IPS-11a (cell line): ENCODE measurements at regions not wholly inside any gene's neighbourhood (a gene's known extent, or its start where the extent isn't known, plus 50 kb on each side); places are given as distances from the start of the nearest gene placed in this dataset.

Source experiments
- H3K4me3 ChIP-seq: one replicate; pipeline ENCODE4 v1.5.1; 2013; ENCODE audit warnings: low read depth, low read length, control low read depth

- H3K4me3 ChIP-seq = no peak overlapping the region
These were observed 477.7 kb upstream of the NOVA1 start for GRCh38 chr14:27075503-27075902.

- no peak overlapping the region for H3K4me3 ChIP-seq
These were observed 479.4 kb upstream of the NOVA1 start for GRCh38 chr14:27077214-27077613.

GRCh38 chr14:27077710-27078109 lies 479.9 kb upstream of the NOVA1 start:
- no peak overlapping the region for H3K4me3 ChIP-seq

GRCh38 chr14:27078191-27078590 lies 480.4 kb upstream of the NOVA1 start:
- H3K4me3 ChIP-seq = no peak overlapping the region

- no peak overlapping the region for H3K4me3 ChIP-seq
These were observed 481.9 kb upstream of the NOVA1 start for GRCh38 chr14:27079716-27080115.

- no peak overlapping the region for H3K4me3 ChIP-seq
These were observed 487.7 kb upstream of the NOVA1 start for GRCh38 chr14:27085500-27085899.

- H3K4me3 ChIP-seq = no peak overlapping the region
These were observed 492.9 kb upstream of the NOVA1 start for GRCh38 chr14:27090716-27091115.

GRCh38 chr14:27091973-27092372 lies 494.1 kb upstream of the NOVA1 start:
- no peak overlapping the region for H3K4me3 ChIP-seq

GRCh38 chr14:27096091-27096490 lies 498.3 kb upstream of the NOVA1 start:
- no peak overlapping the region for H3K4me3 ChIP-seq

- no peak overlapping the region for H3K4me3 ChIP-seq
These were observed 500.6 kb upstream of the NOVA1 start for GRCh38 chr14:27098451-27098850.

GRCh38 chr14:27114180-27114579 lies 516.3 kb upstream of the NOVA1 start:
- no peak overlapping the region for H3K4me3 ChIP-seq

GRCh38 chr14:27123162-27123561 lies 525.3 kb upstream of the NOVA1 start:
- H3K4me3 ChIP-seq = no peak overlapping the region

- H3K4me3 ChIP-seq = no peak overlapping the region
These were observed 530.0 kb upstream of the NOVA1 start for GRCh38 chr14:27127838-27128237.

- H3K4me3 ChIP-seq = no peak overlapping the region
These were observed 536.4 kb upstream of the NOVA1 start for GRCh38 chr14:27134200-27134599.

GRCh38 chr14:27145170-27145569 lies 547.3 kb upstream of the NOVA1 start:
- no peak overlapping the region for H3K4me3 ChIP-seq

- H3K4me3 ChIP-seq = no peak overlapping the region
These were observed 550.3 kb upstream of the NOVA1 start for GRCh38 chr14:27148143-27148542.

GRCh38 chr14:27164139-27164538 lies 566.3 kb upstream of the NOVA1 start:
- H3K4me3 ChIP-seq = no peak overlapping the region

GRCh38 chr14:27175489-27175888 lies 577.7 kb upstream of the NOVA1 start:
- no peak overlapping the region for H3K4me3 ChIP-seq

GRCh38 chr14:27181333-27181732 lies 583.5 kb upstream of the NOVA1 start:
- no peak overlapping the region for H3K4me3 ChIP-seq

GRCh38 chr14:27184427-27184826 lies 586.6 kb upstream of the NOVA1 start:
- no peak overlapping the region for H3K4me3 ChIP-seq

GRCh38 chr14:27186048-27186447 lies 588.2 kb upstream of the NOVA1 start:
- no peak overlapping the region for H3K4me3 ChIP-seq

GRCh38 chr14:27187136-27187535 lies 589.3 kb upstream of the NOVA1 start:
- H3K4me3 ChIP-seq = no peak overlapping the region

- H3K4me3 ChIP-seq = no peak overlapping the region
These were observed 592.5 kb upstream of the NOVA1 start for GRCh38 chr14:27190296-27190695.

- no peak overlapping the region for H3K4me3 ChIP-seq
These were observed 601.4 kb upstream of the NOVA1 start for GRCh38 chr14:27199272-27199671.
